H1 (cell line): ENCODE measurements at regions not wholly inside any gene's neighbourhood (a gene's known extent, or its start where the extent isn't known, plus 50 kb on each side); places are given as distances from the start of the nearest gene placed in this dataset.
"Not testable (repeated sequence)": the region's sequence is repeated elsewhere in the genome, so short reads cannot be mapped to it uniquely, and the experiment has no call there.

Source experiments
- CTCF ChIA-PET: fragments of 300-600 bp; sonication (Branson Sonifier 250); formaldehyde crosslinking; loops from one replicate; lab custom pipeline; 2021; ENCODE audit not compliant: partially characterized antibody; lab: Charles Lee
- POLR2A ChIA-PET: fragments of 300-600 bp; sonication (Branson Sonifier 250); formaldehyde crosslinking; loops from one replicate; lab custom pipeline; 2021; ENCODE audit warnings: inconsistent platforms; ENCODE audit not compliant: partially characterized antibody; lab: Charles Lee
- DNase-seq, 2 experiments: peaks; one replicate each; pipeline versions ENCODE4 v3.0.0 to v3.0.0-alpha.2; 2010 to 2022; ENCODE audit warnings: low spot score in 2 of 2, low read depth in 1 of 2, mixed read lengths in 1 of 2
- FAIRE-seq: peaks from 2 replicates; lab custom pipeline; 2011; peaks lifted over from hg19 to GRCh38; lab: Jason Lieb, UNC
- H2AFZ ChIP-seq: 2 replicates; pipeline ENCODE4 v1.8.1; 2012; ENCODE audit warnings: low read length, inconsistent platforms
- H2AK5ac ChIP-seq: 2 replicates; pipeline ENCODE4 v1.6.1; 2013; ENCODE audit warnings: low read depth, low read length
- H2BK120ac ChIP-seq: replicated peaks from 2 replicates; pipeline ENCODE3; 2013; ENCODE audit warnings: low read depth, low read length, inconsistent platforms
- H2BK12ac ChIP-seq: 2 replicates; pipeline ENCODE4 v1.6.1; 2013; ENCODE audit warnings: low read depth, low read length
- H2BK15ac ChIP-seq: 2 replicates; pipeline ENCODE4 v1.6.1; 2013; ENCODE audit warnings: low read length
- H2BK20ac ChIP-seq: 2 replicates; pipeline ENCODE4 v1.6.1; 2013; ENCODE audit warnings: low read length
- H2BK5ac ChIP-seq: 2 replicates; pipeline ENCODE4 v1.6.1; 2013; ENCODE audit warnings: low read depth, low read length
- H3K14ac ChIP-seq: 2 replicates; pipeline ENCODE4 v1.6.1; 2013; ENCODE audit warnings: inconsistent platforms; ENCODE audit not compliant: insufficient read length
- H3K18ac ChIP-seq: 2 replicates; pipeline ENCODE4 v1.6.1; 2013; ENCODE audit warnings: low read length; ENCODE audit errors: extremely low read depth
- H3K23ac ChIP-seq: 2 replicates; pipeline ENCODE4 v1.6.1; 2013; ENCODE audit warnings: inconsistent platforms; ENCODE audit not compliant: insufficient read length
- H3K23me2 ChIP-seq: 2 replicates; pipeline ENCODE4 v1.6.1; 2013; ENCODE audit warnings: low read depth, low read length
- H3K27ac ChIP-seq: 2 replicates; pipeline ENCODE4 v1.6.1; 2011; ENCODE audit warnings: low read depth, low read length, inconsistent platforms
- H3K27me3 ChIP-seq, 4 experiments: replicated peaks in 1 of 4; 1 replicate in 1 of 4; 2 replicates in 3 of 4; pipeline versions ENCODE4 v1.6.1 to v1.8.1; 2011 to 2013; ENCODE audit warnings: low read length in 3 of 4, mild to moderate bottlenecking in 3 of 4, inconsistent platforms in 2 of 4, mixed read lengths in 2 of 4, moderate library complexity in 1 of 4; ENCODE audit not compliant: control insufficient read depth in 3 of 4, insufficient read depth in 3 of 4; ENCODE audit errors: extremely low read depth in 1 of 4
- H3K36me3 ChIP-seq, 4 experiments: 2 replicates each; pipeline versions ENCODE4 v1.6.1 to v1.8.1; 2011 to 2013; ENCODE audit warnings: mild to moderate bottlenecking in 4 of 4, low read length in 3 of 4, moderate library complexity in 2 of 4, control low read depth in 1 of 4, inconsistent platforms in 1 of 4; ENCODE audit not compliant: insufficient read depth in 4 of 4, control insufficient read depth in 2 of 4
- H3K4ac ChIP-seq: replicated peaks from 2 replicates; pipeline ENCODE3; 2013; ENCODE audit warnings: low read length, low read depth, mixed read lengths, inconsistent platforms; ENCODE audit not compliant: insufficient read length
- H3K4me1 ChIP-seq, 4 experiments: replicated peaks in 1 of 4; 1 replicate in 1 of 4; 2 replicates in 3 of 4; pipeline versions ENCODE4 v1.6.1 to v1.8.1; 2011 to 2013; ENCODE audit warnings: low read length in 3 of 4, inconsistent platforms in 2 of 4, mixed read lengths in 1 of 4; ENCODE audit not compliant: insufficient read depth in 4 of 4, control insufficient read depth in 3 of 4
- H3K4me2 ChIP-seq, 2 experiments: 2 replicates each; pipeline versions ENCODE4 v1.6.1 to v1.8.1; 2011 to 2013; ENCODE audit warnings: low read depth in 2 of 2, low read length in 2 of 2, control low read depth in 1 of 2, inconsistent platforms in 1 of 2, mild to moderate bottlenecking in 1 of 2; ENCODE audit not compliant: insufficient read depth in 1 of 2
- H3K4me3 ChIP-seq, 4 experiments: fragments of 200-600, 300-600 bp in 1 of 4; sonication (generic), shearing (Covaris generic), sonication (Bioruptor Twin) in 1 of 4; 2 replicates each; pipeline versions ENCODE4 v1.5.1 to v1.8.1; 2011 to 2016; ENCODE audit warnings: low read length in 4 of 4, low read depth in 3 of 4, control low read depth in 2 of 4, inconsistent platforms in 2 of 4, mild to moderate bottlenecking in 2 of 4, mixed read lengths in 1 of 4, moderate library complexity in 1 of 4; ENCODE audit not compliant: insufficient read depth in 2 of 4; ENCODE audit errors: extremely low read depth in 1 of 4
- H3K56ac ChIP-seq: replicated peaks from 2 replicates; pipeline ENCODE3; 2013; ENCODE audit warnings: low read depth, mild to moderate bottlenecking, mixed read lengths, low read length, inconsistent platforms; ENCODE audit not compliant: insufficient read length
- H3K79me1 ChIP-seq: 2 replicates; pipeline ENCODE4 v1.6.1; 2013; ENCODE audit warnings: low read depth, low read length, control low read depth
- H3K79me2 ChIP-seq, 2 experiments: 2 replicates each; pipeline versions ENCODE4 v1.6.1 to v1.8.1; 2012 to 2013; ENCODE audit warnings: low read length in 2 of 2, mild to moderate bottlenecking in 2 of 2, inconsistent platforms in 1 of 2; ENCODE audit not compliant: insufficient read depth in 2 of 2, control insufficient read depth in 1 of 2
- H3K9ac ChIP-seq, 4 experiments: replicated peaks in 1 of 4; 1 replicate in 1 of 4; 2 replicates in 3 of 4; pipeline versions ENCODE4 v1.6.1 to v1.8.1; 2011 to 2013; ENCODE audit warnings: low read depth in 3 of 4, low read length in 3 of 4, control low read depth in 2 of 4, mild to moderate bottlenecking in 2 of 4, moderate library complexity in 2 of 4, inconsistent platforms in 1 of 4; ENCODE audit errors: extremely low read depth in 1 of 4
- H3K9me3 ChIP-seq, 2 experiments: 2 replicates each; pipeline versions ENCODE4 v1.6.1 to v1.8.1; 2012 to 2013; ENCODE audit warnings: mild to moderate bottlenecking in 2 of 2, moderate library complexity in 2 of 2, control low read depth in 1 of 2, inconsistent platforms in 1 of 2, low read depth in 1 of 2, low read length in 1 of 2, mixed read lengths in 1 of 2; ENCODE audit not compliant: insufficient read depth in 2 of 2
- H4K20me1 ChIP-seq, 2 experiments: replicated peaks in 1 of 2; 2 replicates each; pipeline versions ENCODE3 to v1.8.1; 2011 to 2013; ENCODE audit warnings: inconsistent platforms in 2 of 2, low read length in 2 of 2, mild to moderate bottlenecking in 1 of 2; ENCODE audit not compliant: insufficient read depth in 2 of 2, control insufficient read depth in 1 of 2
- H4K5ac ChIP-seq: 2 replicates; pipeline ENCODE4 v1.6.1; 2013; ENCODE audit warnings: low read length, low read depth, mixed read lengths, inconsistent platforms; ENCODE audit not compliant: insufficient read length
- H4K8ac ChIP-seq: 2 replicates; pipeline ENCODE4 v1.8.0; 2013; ENCODE audit warnings: mild to moderate bottlenecking, moderate library complexity, low read length, inconsistent platforms; ENCODE audit not compliant: insufficient read depth; ENCODE audit errors: extremely low read depth
- H4K91ac ChIP-seq: replicated peaks from 2 replicates; pipeline ENCODE3; 2013; ENCODE audit warnings: low read length, mixed read lengths, inconsistent platforms; ENCODE audit not compliant: insufficient read length
- WGBS, 2 experiments: shearing (Covaris generic) in 1 of 2; methylation state at CpG; one replicate each; pipeline versions ENCODE4 v1.1.6 to v1.1.7; 2013 to 2015; ENCODE audit warnings: low lambda C conversion rate in 2 of 2, mixed read lengths in 2 of 2, inconsistent platforms in 1 of 2, low coverage in 1 of 2, missing lambda C conversion rate in 1 of 2; ENCODE audit not compliant: insufficient replicate concordance in 2 of 2, insufficient coverage in 1 of 2, insufficient read length in 1 of 2; ENCODE audit errors: extremely low coverage in 1 of 2, missing lambda C conversion rate in 1 of 2; 5-methylcytosine and 5-hydroxymethylcytosine counted together

DNA sequence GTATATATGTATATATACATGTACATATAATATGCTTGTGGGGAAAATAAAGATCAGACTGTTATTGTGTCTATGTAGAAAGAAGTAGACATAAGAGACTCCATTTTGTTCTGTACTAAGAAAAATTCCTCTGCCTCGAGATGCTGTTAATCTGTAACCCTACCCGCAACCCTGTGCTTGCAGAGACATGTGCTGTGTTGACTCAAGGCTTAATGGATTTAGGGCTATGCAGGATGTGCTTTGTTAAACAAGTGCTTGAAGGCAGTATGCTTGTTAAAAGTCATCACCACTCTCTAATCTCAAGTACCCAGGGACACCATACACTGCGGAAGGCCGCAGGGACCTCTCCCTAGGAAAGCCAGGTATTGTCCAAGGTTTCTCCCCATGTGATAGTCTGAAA is 972.9 kb downstream of the GALC start:
- H4K91ac ChIP-seq = not testable (repeated sequence)

More for the DNA sequence above, 972.9 kb downstream of the GALC start:
- FAIRE-seq, H3K23me2 ChIP-seq, H2BK5ac ChIP-seq, H3K56ac ChIP-seq, H3K36me3 ChIP-seq, H3K9ac ChIP-seq, H3K4me1 ChIP-seq, H4K5ac ChIP-seq, H2AK5ac ChIP-seq, H3K14ac ChIP-seq, H2BK12ac ChIP-seq, H3K79me1 ChIP-seq, POLR2A ChIA-PET, H3K27ac ChIP-seq, H2BK15ac ChIP-seq, DNase-seq, H4K8ac ChIP-seq, H3K79me2 ChIP-seq, H3K4ac ChIP-seq, H3K9me3 ChIP-seq, CTCF ChIA-PET, H2BK20ac ChIP-seq, H3K23ac ChIP-seq, H2BK120ac ChIP-seq, H3K4me3 ChIP-seq, H3K4me2 ChIP-seq, H3K18ac ChIP-seq, H2AFZ ChIP-seq, H4K20me1 ChIP-seq, H3K27me3 ChIP-seq: not testable (repeated sequence)
- WGBS, 2 experiments = 85% methylated on average over 4 of the region's 4 CpGs; no CpG with 5 or more reads in 1 of the 2 experiments
